Tibial nerve (tissue), 4 donors: ENCODE measurements at regions not wholly inside any gene's neighbourhood (a gene's known extent, or its start where the extent isn't known, plus 50 kb on each side); places are given as distances from the start of the nearest gene placed in this dataset.

Experiments
- DNase-seq, 2 donors: peaks; one replicate each; pipeline ENCODE4 v3.0.0-alpha.2; 2019; ENCODE audit warnings: low spot score in 2 of 2
- H3K27ac ChIP-seq, 4 donors: fragments of 200-600 bp; sonication (generic) in 3 of 4; one replicate each; pipeline ENCODE4 v1.5.1; 2017 to 2019; ENCODE audit warnings: mild to moderate bottlenecking in 1 of 4
- H3K27me3 ChIP-seq, 2 donors: fragments of 200-600 bp; sonication (generic) in 1 of 2; one replicate each; pipeline versions ENCODE4 v1.5.1 to v1.6.0; 2017 to 2019
- H3K36me3 ChIP-seq, 3 donors: fragments of 200-600 bp; sonication (generic); one replicate each; pipeline ENCODE4 v1.5.1; 2018 to 2019
- H3K4me1 ChIP-seq, 4 donors: fragments of 200-600 bp; sonication (generic) in 3 of 4; one replicate each; pipeline ENCODE4 v1.5.1; 2017 to 2019
- H3K4me3 ChIP-seq, 4 donors: fragments of 200-600 bp; sonication (generic) in 3 of 4; one replicate each; pipeline ENCODE4 v1.5.1; 2017 to 2019; ENCODE audit warnings: mild to moderate bottlenecking in 1 of 4, moderate library complexity in 1 of 4
- H3K9me3 ChIP-seq, 4 donors: fragments of 200-600 bp; sonication (generic) in 3 of 4; one replicate each; pipeline ENCODE4 v1.5.1; 2017 to 2019
- EP300 ChIP-seq, 2 donors: sonication (generic); formaldehyde crosslinking; IDR thresholded peaks; one replicate each; pipeline ENCODE4 v1.6.1; 2017; ENCODE audit warnings: antibody characterized with exemption in 2 of 2, mild to moderate bottlenecking in 1 of 2
- POLR2A ChIP-seq, 2 donors: fragments of 450-650 bp; IDR thresholded peaks; one replicate each; pipeline ENCODE4 v1.6.1; 2017; ENCODE audit warnings: antibody characterized with exemption in 2 of 2, mild to moderate bottlenecking in 2 of 2, moderate library complexity in 2 of 2
- WGBS, 2 donors: methylation state at CpG; one replicate each; pipeline ENCODE4 v1.1.5; 2018; 5-methylcytosine and 5-hydroxymethylcytosine counted together
- TF ChIP-seq, protein P1 (sequence below), 5 experiments: fragments of 200-600 bp in 3 of 5; fragments of 450-650 bp in 2 of 5; sonication (generic) in 3 of 5; IDR thresholded peaks; one replicate each; pipeline ENCODE4 v1.5.1; 2016 to 2019; ENCODE audit warnings: antibody characterized with exemption in 5 of 5, mild to moderate bottlenecking in 3 of 5, moderate library complexity in 2 of 5

DNA sequence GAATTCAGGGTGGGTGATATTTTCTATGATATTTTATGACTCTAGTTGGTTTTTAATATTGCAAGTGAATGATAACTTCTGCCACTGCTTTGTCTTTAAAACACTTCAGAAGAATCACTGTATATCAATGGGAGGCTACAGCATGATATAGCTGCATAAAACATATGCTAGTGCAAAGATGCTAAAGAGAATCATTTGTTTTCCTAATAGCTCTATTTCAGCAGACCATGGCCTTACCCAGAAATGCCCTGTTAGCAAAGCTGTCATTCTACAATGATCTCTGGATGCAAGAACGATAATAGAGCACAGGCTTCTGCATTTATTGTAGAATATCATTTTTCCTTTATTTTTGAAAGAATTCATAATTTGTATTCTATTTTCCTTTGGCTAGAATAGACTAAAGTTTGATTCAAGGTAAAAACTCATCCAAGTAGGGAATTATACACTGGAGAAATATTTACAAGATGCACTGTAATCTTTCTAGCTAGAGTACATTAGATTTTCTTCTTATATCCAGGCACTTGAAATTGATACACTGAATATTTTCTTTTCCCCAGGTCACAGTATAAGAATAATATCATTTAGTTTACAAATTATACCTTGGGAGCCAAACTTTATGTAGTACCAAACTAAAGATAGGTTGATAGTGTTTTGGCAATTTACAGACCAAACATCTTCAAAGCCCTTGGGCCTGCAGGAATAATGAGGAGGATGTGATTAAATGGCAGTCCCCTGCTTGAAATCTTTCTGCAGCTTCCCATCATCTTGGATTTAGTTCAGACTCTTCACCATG is 252.6 kb upstream of the LINC00305 start:
- Histone ChIP-seq H3K9me3 (no peaks in the 10 kb centered on the region), H3K27ac (no peak overlapping the region), H3K4me3 (no peak overlapping the region), H3K4me1 (no peaks in the 10 kb centered on the region), H3K27me3 (no peaks in the 10 kb centered on the region), H3K36me3 (no peaks in the 10 kb centered on the region)
- DNase-seq, result no peak
- TF ChIP-seq, protein P1, sequence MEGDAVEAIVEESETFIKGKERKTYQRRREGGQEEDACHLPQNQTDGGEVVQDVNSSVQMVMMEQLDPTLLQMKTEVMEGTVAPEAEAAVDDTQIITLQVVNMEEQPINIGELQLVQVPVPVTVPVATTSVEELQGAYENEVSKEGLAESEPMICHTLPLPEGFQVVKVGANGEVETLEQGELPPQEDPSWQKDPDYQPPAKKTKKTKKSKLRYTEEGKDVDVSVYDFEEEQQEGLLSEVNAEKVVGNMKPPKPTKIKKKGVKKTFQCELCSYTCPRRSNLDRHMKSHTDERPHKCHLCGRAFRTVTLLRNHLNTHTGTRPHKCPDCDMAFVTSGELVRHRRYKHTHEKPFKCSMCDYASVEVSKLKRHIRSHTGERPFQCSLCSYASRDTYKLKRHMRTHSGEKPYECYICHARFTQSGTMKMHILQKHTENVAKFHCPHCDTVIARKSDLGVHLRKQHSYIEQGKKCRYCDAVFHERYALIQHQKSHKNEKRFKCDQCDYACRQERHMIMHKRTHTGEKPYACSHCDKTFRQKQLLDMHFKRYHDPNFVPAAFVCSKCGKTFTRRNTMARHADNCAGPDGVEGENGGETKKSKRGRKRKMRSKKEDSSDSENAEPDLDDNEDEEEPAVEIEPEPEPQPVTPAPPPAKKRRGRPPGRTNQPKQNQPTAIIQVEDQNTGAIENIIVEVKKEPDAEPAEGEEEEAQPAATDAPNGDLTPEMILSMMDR (IDR thresholded peaks at IDR 0.05), result no peak
- TF ChIP-seq EP300 (IDR thresholded peaks at IDR 0.05), result no peak
- TF ChIP-seq POLR2A (IDR thresholded peaks at IDR 0.05), result no peak
- WGBS, 2 donors, result 57 to 80% methylated on average over 1 of the region's 1 CpG

- H3K36me3 ChIP-seq, result no peaks in the 10 kb centered on the region
- no peak for TF ChIP-seq POLR2A (IDR thresholded peaks at IDR 0.05)
- no peak for TF ChIP-seq EP300 (IDR thresholded peaks at IDR 0.05)
- TF ChIP-seq, protein P1 (IDR thresholded peaks at IDR 0.05), result no peak
- no peaks in the 10 kb centered on the region for H3K27me3 ChIP-seq
- H3K9me3 ChIP-seq, result no peaks in the 10 kb centered on the region
- WGBS, 2 donors, result 81 to 83% methylated on average over 3 of the region's 3 CpGs
- no peak overlapping the region for H3K4me3 ChIP-seq
- H3K4me1 ChIP-seq, result no peaks in the 10 kb centered on the region
- no peak for DNase-seq
- no peak overlapping the region for H3K27ac ChIP-seq
These were observed 250.7 kb upstream of the LINC00305 start for GRCh38 chr18:64399566-64399965.

DNA sequence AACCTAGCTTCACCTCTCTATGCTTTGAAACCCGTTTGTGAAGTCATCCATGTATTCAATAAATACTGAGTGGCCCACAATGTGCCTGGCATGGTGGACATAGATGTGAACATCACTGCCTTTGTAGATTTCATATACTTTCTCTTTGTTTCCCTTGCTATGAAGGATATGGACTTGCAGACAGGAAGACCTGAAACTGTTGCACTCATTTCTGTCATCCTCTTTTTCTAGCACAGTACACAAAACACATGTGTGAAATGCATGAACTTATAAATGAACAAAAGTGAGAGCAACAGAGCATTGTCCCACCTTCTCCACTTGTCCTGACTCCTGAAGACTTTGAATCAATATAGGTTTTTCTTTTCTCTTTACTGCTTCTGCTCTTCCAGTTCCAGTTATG is 249.4 kb upstream of the LINC00305 start:
- 80 to 81% methylated on average over 1 of the region's 1 CpG for WGBS, 2 donors
- H3K36me3 ChIP-seq, result no peaks in the 10 kb centered on the region
- no peak for DNase-seq
- H3K27ac ChIP-seq, result no peak overlapping the region
- TF ChIP-seq POLR2A (IDR thresholded peaks at IDR 0.05) (no peak), EP300 (IDR thresholded peaks at IDR 0.05) (no peak)
- TF ChIP-seq, protein P1 (IDR thresholded peaks at IDR 0.05), result no peak
- no peaks in the 10 kb centered on the region for H3K4me1 ChIP-seq
- no peaks in the 10 kb centered on the region for H3K9me3 ChIP-seq
- H3K4me3 ChIP-seq, result no peak overlapping the region
- no peaks in the 10 kb centered on the region for H3K27me3 ChIP-seq

DNA sequence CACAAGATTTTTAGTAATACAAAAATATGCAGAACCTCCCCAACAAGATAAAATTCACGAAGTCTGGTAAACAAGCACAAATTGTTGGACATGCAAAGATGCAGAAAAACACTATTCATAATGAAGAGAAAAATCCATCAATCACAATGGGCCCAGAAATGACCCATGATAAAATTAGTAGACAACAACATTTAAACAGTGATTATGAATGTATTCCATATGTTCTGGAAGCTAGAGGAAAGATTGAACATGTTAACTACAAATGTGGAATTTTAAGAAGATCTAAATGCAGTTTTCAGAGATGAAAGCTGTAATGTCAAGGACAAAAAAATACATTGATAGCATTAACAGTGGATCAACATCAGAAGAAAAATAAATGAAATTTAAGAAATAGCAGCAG is 243.3 kb upstream of the LINC00305 start:
- H3K4me3 ChIP-seq, result no peak overlapping the region
- TF ChIP-seq, protein P1 (IDR thresholded peaks at IDR 0.05), result no peak
- TF ChIP-seq POLR2A (IDR thresholded peaks at IDR 0.05), result no peak
- TF ChIP-seq EP300 (IDR thresholded peaks at IDR 0.05), result no peak
- H3K36me3 ChIP-seq, result no peaks in the 10 kb centered on the region
- H3K4me1 ChIP-seq, result no peaks in the 10 kb centered on the region
- 19 to 24% methylated on average over 1 of the region's 1 CpG for WGBS, 2 donors
- no peak for DNase-seq
- no peaks in the 10 kb centered on the region for H3K9me3 ChIP-seq
- H3K27me3 ChIP-seq, result no peaks in the 10 kb centered on the region
- no peak overlapping the region for H3K27ac ChIP-seq

GRCh38 chr18:64384101-64384500 is 235.2 kb upstream of the LINC00305 start:
- H3K36me3 ChIP-seq, result no peaks in the 10 kb centered on the region
- no peaks in the 10 kb centered on the region for H3K27me3 ChIP-seq
- H3K4me1 ChIP-seq, result no peaks in the 10 kb centered on the region
- no peak overlapping the region for H3K27ac ChIP-seq
- DNase-seq, result no peak
- TF ChIP-seq POLR2A (IDR thresholded peaks at IDR 0.05), result no peak
- TF ChIP-seq, protein P1 (IDR thresholded peaks at IDR 0.05), result no peak
- no peak for TF ChIP-seq EP300 (IDR thresholded peaks at IDR 0.05)
- WGBS, 2 donors, result 73 to 76% methylated on average over 1 of the region's 1 CpG
- H3K9me3 ChIP-seq, result no peaks in the 10 kb centered on the region
- no peak overlapping the region for H3K4me3 ChIP-seq
